IMR-90 (cell line): ENCODE measurements at regions not wholly inside any gene's neighbourhood (a gene's known extent, or its start where the extent isn't known, plus 50 kb on each side); places are given as distances from the start of the nearest gene placed in this dataset.
A peak's percentile ranks its signal among the peaks of the same experiment; 100 is the strongest.

Experiments
- CEBPB ChIP-seq: IDR thresholded peaks from 2 replicates; pipeline ENCODE4 v1.6.1; 2012; ENCODE audit warnings: low read depth, low read length, improper control_type of control experiment
- FOS ChIP-seq: fragments of 150-350 bp; IDR thresholded peaks from 2 replicates; pipeline ENCODE4 v1.6.1; 2016; ENCODE audit warnings: low read depth, low read length
- MAFK ChIP-seq: IDR thresholded peaks from 2 replicates; pipeline ENCODE4 v1.6.1; 2012; ENCODE audit warnings: low read depth, low read length, improper control_type of control experiment
- MXI1 ChIP-seq: IDR thresholded peaks from 2 replicates; pipeline ENCODE4 v1.6.1; 2012; ENCODE audit warnings: low read depth, mild to moderate bottlenecking, low read length, moderate library complexity, borderline replicate concordance
- NFE2L2 ChIP-seq: fragments of 150-350 bp; IDR thresholded peaks from 2 replicates; pipeline ENCODE4 v1.6.1; 2016; ENCODE audit warnings: low read depth, mild to moderate bottlenecking, low read length
- POLR2A ChIP-seq: IDR thresholded peaks from 2 replicates; pipeline ENCODE4 v1.6.1; 2012; ENCODE audit warnings: mild to moderate bottlenecking, low read depth, low read length
- RCOR1 ChIP-seq: IDR thresholded peaks from 2 replicates; pipeline ENCODE4 v1.6.1; 2012; ENCODE audit warnings: mild to moderate bottlenecking, low read length, improper control_type of control experiment; ENCODE audit not compliant: insufficient replicate concordance
- SMC3 ChIP-seq: fragments of 150-350 bp; IDR thresholded peaks from 2 replicates; pipeline ENCODE4 v1.6.1; 2016; ENCODE audit warnings: low read depth, mild to moderate bottlenecking, antibody characterized with exemption, low read length, moderate library complexity
- TF ChIP-seq, protein P1 (sequence below): conservative IDR thresholded peaks from 2 replicates; pipeline ENCODE4 v1.5.1; 2012; ENCODE audit warnings: mild to moderate bottlenecking, low read depth, low read length, improper control_type of control experiment
- TF ChIP-seq, protein P2 (sequence below): fragments of 150-350 bp; IDR thresholded peaks from 2 replicates; pipeline ENCODE4 v1.6.1; 2017; ENCODE audit warnings: mild to moderate bottlenecking, antibody characterized with exemption, low read length, low read depth
- TF ChIP-seq, protein P3 (sequence below): fragments of 150-350 bp; IDR thresholded peaks from 2 replicates; pipeline ENCODE4 v1.6.1; 2016; ENCODE audit warnings: low read depth, mild to moderate bottlenecking, low read length, moderate library complexity, borderline replicate concordance

DNA sequence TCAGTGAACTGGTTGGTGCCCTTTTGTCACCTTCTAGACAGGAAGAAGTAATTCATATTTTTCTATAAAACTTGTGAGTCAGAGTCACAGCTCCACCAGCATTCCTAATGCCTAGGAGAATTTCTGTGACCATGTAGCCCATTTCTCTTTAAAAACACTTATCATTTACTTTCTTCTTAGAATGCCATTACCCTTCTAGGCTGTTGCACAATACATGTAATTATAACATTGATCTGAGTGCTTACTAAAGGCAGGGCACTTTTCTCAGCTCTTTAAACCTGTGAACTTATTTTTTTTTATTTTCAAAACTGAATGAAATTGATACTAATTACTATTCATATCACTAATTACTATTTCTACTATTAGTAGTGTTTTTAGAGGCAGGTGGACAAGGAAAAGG lies 373.7 kb downstream of the TLE4 start:
- TF ChIP-seq MXI1 (no peak), POLR2A (no peak), CEBPB (peak; percentile 61), NFE2L2 (no peak), SMC3 (no peak), MAFK (no peak), FOS (no peak), RCOR1 (no peak)
- TF ChIP-seq, protein P1, sequence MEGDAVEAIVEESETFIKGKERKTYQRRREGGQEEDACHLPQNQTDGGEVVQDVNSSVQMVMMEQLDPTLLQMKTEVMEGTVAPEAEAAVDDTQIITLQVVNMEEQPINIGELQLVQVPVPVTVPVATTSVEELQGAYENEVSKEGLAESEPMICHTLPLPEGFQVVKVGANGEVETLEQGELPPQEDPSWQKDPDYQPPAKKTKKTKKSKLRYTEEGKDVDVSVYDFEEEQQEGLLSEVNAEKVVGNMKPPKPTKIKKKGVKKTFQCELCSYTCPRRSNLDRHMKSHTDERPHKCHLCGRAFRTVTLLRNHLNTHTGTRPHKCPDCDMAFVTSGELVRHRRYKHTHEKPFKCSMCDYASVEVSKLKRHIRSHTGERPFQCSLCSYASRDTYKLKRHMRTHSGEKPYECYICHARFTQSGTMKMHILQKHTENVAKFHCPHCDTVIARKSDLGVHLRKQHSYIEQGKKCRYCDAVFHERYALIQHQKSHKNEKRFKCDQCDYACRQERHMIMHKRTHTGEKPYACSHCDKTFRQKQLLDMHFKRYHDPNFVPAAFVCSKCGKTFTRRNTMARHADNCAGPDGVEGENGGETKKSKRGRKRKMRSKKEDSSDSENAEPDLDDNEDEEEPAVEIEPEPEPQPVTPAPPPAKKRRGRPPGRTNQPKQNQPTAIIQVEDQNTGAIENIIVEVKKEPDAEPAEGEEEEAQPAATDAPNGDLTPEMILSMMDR, result no peak
- TF ChIP-seq, protein P2, sequence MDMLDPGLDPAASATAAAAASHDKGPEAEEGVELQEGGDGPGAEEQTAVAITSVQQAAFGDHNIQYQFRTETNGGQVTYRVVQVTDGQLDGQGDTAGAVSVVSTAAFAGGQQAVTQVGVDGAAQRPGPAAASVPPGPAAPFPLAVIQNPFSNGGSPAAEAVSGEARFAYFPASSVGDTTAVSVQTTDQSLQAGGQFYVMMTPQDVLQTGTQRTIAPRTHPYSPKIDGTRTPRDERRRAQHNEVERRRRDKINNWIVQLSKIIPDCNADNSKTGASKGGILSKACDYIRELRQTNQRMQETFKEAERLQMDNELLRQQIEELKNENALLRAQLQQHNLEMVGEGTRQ, result no peak
- TF ChIP-seq, protein P3, sequence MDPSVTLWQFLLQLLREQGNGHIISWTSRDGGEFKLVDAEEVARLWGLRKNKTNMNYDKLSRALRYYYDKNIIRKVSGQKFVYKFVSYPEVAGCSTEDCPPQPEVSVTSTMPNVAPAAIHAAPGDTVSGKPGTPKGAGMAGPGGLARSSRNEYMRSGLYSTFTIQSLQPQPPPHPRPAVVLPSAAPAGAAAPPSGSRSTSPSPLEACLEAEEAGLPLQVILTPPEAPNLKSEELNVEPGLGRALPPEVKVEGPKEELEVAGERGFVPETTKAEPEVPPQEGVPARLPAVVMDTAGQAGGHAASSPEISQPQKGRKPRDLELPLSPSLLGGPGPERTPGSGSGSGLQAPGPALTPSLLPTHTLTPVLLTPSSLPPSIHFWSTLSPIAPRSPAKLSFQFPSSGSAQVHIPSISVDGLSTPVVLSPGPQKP, result no peak
